ENCODE measurements at regions not wholly inside any gene's neighbourhood (a gene's known extent, or its start where the extent isn't known, plus 50 kb on each side); places are given as distances from the start of the nearest gene placed in this dataset.

DNA sequence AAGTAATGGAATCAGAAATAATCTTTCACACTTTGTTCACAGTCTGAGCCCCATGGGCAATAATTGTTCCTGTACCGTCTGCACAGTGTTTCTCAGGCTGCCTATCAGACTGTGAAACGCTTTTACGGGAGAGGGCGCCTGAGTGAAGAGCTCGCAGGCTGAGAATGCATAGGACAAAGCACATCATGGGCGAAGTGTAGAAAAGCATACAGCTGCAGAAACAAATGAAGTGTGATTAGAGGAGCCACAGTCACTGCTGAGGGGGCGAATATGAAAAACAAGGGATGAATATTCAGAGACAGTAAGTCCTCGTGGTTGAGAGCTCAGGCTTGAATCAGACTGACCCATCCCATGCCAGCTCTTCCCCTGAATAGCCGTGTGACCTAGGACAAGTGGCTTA is 438.4 kb upstream of the DCN start:
- TF ChIP-seq, protein P1, sequence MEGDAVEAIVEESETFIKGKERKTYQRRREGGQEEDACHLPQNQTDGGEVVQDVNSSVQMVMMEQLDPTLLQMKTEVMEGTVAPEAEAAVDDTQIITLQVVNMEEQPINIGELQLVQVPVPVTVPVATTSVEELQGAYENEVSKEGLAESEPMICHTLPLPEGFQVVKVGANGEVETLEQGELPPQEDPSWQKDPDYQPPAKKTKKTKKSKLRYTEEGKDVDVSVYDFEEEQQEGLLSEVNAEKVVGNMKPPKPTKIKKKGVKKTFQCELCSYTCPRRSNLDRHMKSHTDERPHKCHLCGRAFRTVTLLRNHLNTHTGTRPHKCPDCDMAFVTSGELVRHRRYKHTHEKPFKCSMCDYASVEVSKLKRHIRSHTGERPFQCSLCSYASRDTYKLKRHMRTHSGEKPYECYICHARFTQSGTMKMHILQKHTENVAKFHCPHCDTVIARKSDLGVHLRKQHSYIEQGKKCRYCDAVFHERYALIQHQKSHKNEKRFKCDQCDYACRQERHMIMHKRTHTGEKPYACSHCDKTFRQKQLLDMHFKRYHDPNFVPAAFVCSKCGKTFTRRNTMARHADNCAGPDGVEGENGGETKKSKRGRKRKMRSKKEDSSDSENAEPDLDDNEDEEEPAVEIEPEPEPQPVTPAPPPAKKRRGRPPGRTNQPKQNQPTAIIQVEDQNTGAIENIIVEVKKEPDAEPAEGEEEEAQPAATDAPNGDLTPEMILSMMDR (IDR thresholded peaks at IDR 0.05), result no peak
- TF ChIP-seq POLR2A (IDR thresholded peaks at IDR 0.05) (no peak), POLR2AphosphoS5 (IDR thresholded peaks at IDR 0.05; ENCODE audit: insufficient read depth in 1 of 2, low read depth in 1 of 2) (no peak)
